HG02884 (cell line): ENCODE measurements at regions not wholly inside any gene's neighbourhood (a gene's known extent, or its start where the extent isn't known, plus 50 kb on each side); places are given as distances from the start of the nearest gene placed in this dataset.
"Not testable (repeated sequence)": the region's sequence is repeated elsewhere in the genome, so short reads cannot be mapped to it uniquely, and the experiment has no call there.

Experiments used
- ATAC-seq: cut with Tn5 transposase; IDR thresholded peaks from one replicate; pipeline ENCODE4 v1.9.1; 2021; ENCODE audit warnings: mild to moderate bottlenecking, moderate library complexity; ENCODE audit not compliant: unreplicated experiment

- ATAC-seq: no peak
Observed at GRCh38 chr3:150248116-150248887, 159.8 kb upstream of the TSC22D2 start.

DNA sequence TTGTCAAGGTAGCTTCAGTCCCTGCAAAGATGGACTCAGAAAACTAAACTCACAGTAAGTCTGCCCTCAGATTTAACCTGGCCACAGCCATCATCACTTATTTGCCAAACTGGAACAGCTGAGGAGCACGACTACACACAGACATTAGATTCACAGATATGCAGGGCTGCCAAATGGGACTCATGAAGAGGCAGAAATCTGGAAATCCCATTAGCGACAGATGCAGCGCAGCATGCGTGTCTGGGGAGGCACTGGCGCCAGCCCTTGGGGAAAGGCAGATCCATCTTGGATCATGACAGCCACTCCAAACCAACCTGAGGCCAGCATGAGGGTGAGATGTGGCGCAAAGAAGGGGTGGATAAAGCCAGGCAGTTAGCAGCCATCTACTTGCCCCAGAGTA, 160.7 kb upstream of the TSC22D2 start:
- ATAC-seq: no peak

- no peak for ATAC-seq
Observed at GRCh38 chr3:150243466-150243865, 164.6 kb upstream of the TSC22D2 start.

DNA sequence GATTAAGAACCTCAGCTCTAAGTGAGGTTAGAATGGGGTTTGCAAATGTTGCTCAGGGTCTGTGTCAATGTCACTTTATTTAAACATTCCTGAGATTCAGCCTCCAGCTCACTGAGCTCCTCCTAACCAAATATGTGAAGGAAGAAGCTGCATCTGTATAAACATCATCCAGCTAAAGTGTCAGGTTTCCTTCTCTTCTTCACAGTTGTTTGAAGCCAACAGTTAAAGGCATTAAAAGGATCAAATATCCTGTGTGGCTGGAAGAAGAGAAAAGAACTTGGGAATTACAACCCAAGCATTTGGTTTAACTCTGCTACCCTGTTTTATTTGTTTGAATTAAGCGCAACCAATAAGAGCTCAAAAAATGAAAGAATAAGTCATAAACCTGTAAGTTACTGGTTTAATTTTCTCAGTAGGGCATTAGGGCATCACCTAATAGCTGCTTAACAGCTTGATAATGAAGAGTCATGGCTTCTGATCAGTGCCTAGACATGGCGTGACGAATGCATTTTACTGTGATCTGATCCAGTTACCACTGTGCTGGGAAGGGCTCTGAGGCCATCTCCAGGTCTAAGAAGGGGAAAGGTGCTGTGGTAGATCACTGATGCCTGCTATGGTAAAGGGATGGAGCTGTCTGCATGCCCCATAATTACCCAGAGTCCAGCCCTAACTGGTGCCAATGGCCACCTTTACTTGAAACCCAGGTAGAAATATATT, 165.7 kb upstream of the TSC22D2 start:
- ATAC-seq: no peak

DNA sequence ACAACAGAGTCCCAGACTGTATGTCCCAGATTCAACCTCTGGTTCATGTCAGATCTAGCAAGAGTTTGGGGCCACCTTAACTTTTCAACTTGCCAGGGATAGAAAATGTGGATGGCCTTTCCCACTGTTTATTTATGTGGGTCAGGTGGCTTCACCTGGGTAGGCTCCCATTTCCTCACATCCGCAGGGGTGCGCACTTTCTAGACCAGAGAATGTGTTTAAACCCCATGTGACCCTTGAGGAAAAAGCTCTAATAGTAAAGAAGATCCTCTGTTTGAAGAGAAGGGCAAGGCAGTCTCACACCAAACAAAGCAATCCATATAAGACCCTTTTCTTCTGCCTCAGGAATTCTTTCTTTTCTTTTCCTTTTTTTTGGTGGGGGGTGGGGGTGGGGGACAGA, 167.2 kb upstream of the TSC22D2 start:
- no peak for ATAC-seq

GRCh38 chr3:150239766-150240165, 168.3 kb upstream of the TSC22D2 start:
- ATAC-seq: no peak

- ATAC-seq: no peak
Observed at GRCh38 chr3:150238995-150239619, 169.0 kb upstream of the TSC22D2 start.

DNA sequence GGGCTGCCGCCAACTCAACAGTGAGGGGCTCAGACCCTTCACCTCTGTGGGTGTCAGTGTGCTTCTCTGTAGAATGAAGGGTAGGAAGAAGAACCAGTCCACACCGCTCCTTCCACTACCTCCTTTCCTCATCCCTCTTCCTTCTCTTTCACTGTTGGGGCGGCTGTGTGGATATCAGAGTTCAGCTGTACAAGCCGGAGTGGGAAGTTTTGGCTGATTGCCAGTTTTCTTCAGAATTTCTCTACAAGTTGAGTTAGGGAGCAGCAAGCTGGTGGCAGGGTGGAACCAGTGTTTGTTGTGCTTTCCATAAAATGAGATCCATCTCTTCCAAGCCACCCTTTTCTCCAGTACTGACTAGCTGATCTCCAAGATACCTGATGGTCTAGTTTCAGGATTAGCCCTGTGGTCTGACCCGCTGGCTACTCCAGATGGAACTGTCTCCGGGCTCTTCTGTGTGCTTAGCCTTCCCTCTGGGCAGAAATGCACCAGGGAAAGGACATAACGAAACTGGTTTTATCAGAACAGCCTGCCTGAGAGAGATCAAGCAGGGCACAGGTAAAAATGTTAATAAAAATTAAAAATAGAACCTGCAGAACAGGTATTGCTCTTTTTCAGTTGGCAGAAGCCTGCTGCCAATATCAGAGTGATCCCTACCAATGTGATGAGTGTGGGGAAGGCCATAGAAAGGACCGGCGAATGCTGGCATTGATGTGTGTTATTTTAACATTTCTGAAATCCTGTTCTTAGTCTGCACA, 169.9 kb upstream of the TSC22D2 start:
- ATAC-seq: no peak

DNA sequence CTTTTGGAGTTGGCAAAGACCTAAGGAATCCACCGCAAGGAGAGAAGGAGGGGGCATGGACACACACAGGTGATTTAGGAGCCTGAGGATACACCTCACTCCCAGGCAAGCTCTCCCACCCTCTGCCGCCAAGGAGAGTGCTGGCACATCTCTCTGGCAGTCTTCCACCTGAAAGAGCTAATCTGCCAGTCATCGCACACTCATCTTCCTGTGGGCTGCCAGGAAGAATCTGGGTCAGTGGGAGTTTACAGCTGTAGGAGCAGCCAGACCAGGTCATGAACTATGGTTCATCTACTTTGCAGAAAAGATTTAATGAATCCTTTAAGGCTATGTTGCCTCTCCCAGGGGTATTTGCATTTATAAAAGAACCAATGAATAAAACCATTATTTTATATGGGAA, 170.6 kb upstream of the TSC22D2 start:
- no peak for ATAC-seq

GRCh38 chr3:150236316-150237082, 171.6 kb upstream of the TSC22D2 start:
- ATAC-seq: no peak

GRCh38 chr3:150235799-150236198, 172.3 kb upstream of the TSC22D2 start:
- no peak for ATAC-seq

- no peak for ATAC-seq
Observed at GRCh38 chr3:150232992-150233451, 175.1 kb upstream of the TSC22D2 start.

GRCh38 chr3:150230037-150230436, 178.1 kb upstream of the TSC22D2 start:
- no peak for ATAC-seq

GRCh38 chr3:150228626-150229025, 179.5 kb upstream of the TSC22D2 start:
- ATAC-seq: not testable (repeated sequence)

DNA sequence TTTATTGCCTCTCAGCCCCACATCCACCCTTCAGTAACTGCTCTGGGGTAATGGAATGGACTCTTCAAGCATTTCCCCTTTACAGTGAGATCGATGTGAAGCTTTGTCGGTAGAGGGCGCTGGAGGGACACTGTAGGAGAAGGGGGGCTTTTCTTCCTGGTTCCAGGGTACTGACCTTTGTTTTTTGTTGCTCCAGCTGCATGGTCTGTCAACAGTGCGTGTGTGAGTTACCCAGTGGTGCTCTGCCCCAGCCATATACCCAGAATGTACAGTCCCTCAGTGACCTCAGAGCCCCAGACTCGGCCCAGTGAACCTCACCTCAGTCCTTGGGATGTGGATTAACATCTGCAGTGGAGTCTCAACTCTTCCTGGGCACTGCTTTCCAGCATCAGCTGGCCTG, 180.3 kb upstream of the TSC22D2 start:
- no peak for ATAC-seq

GRCh38 chr3:150225986-150226385, 182.1 kb upstream of the TSC22D2 start:
- ATAC-seq: no peak

DNA sequence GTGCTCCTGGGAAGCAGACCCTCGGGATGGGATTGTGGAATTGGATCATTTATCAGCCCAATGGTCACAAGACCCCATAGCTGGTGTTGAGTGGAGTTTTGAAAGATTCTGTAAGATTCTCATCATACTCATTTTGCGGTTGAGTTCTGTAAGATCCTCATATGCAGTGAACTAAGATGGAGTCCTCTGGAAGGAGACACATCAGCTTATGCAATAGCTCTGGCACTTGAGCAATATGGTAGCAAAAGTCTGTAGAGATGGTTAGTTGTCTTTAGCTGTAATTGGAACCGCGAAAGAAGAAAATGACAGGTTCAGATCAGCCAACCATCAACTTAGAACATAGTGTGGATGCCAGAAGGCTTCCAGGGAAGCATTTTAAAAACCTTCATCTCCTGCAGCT, 184.5 kb upstream of the TSC22D2 start:
- ATAC-seq: no peak

DNA sequence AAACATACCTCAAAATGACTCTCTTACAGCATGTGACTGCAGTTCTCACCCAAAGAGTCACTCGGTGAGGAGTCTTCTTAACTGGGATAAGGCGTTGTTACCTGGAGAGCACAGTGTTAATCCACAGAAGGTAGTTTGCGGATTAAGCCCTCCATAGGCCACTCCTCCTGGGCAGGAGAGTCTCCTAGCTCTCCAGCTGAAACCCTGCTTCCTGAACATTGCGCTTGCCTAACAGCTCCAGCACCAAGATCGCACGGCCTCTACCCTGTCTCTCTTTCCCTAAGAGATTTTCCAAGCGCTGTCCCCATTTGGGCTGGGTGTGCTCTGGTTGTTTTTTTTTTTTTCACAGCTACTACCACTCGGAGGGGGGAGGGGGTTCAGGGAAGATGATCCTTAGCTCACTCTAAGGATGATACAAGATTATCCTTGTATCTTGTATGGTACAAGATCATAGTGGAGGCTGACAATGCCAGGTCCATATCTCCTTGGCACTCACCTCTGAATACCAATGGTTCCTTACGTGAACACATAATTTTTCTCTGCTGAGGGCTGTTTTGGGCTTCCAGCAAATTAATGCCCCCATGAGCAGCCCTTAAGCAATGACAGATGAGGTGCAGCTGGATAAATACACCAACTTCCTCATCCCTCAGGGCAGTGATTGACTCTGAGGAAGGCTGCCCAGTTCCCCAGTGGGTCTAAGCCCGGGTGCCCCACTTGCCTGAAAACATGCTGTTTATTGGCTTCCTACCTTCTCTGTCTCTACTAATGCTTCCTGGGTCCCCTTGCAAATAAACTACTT, 185.2 kb upstream of the TSC22D2 start:
- ATAC-seq: no peak

- no peak for ATAC-seq
Observed at GRCh38 chr3:150221904-150222523, 186.1 kb upstream of the TSC22D2 start.
